GM23338 (cell line): ENCODE measurements at regions not wholly inside any gene's neighbourhood (a gene's known extent, or its start where the extent isn't known, plus 50 kb on each side); places are given as distances from the start of the nearest gene placed in this dataset.

ENCODE experiments used
- ATAC-seq: fragments of 200-7000 bp; cut with Tn5 transposase; 3 replicates; pipeline ENCODE4 v1.9.1; 2020
- DNase-seq: peaks from one replicate; pipeline ENCODE4 v3.0.0-alpha.2; 2015; ENCODE audit warnings: low spot score
- H2AFZ ChIP-seq: fragments of 200-600 bp; sonication (generic); 2 replicates; pipeline ENCODE4 v1.8.0; 2016; ENCODE audit warnings: antibody characterized with exemption, mild to moderate bottlenecking, moderate library complexity
- H3F3A ChIP-seq: fragments of 200-600 bp; sonication (generic); replicated peaks from 2 replicates; pipeline ENCODE4 v1.8.0; 2017; ENCODE audit warnings: antibody characterized with exemption, mixed run types, low read depth
- H3K27ac ChIP-seq: fragments of 200-600 bp; sonication (generic); 2 replicates; pipeline ENCODE4 v1.6.1; 2016; ENCODE audit warnings: low read depth
- H3K27me3 ChIP-seq: fragments of 200-600 bp; sonication (generic); 2 replicates; pipeline ENCODE4 v1.8.0; 2016; ENCODE audit warnings: mild to moderate bottlenecking, mixed run types, moderate library complexity; ENCODE audit not compliant: insufficient read depth
- H3K36me3 ChIP-seq: fragments of 200-600 bp; sonication (generic); 2 replicates; pipeline ENCODE4 v1.8.0; 2016; ENCODE audit warnings: mild to moderate bottlenecking; ENCODE audit not compliant: insufficient read depth
- H3K4me1 ChIP-seq: fragments of 200-600 bp; sonication (generic); 2 replicates; pipeline ENCODE4 v1.8.0; 2016; ENCODE audit warnings: mild to moderate bottlenecking, moderate library complexity; ENCODE audit not compliant: insufficient read depth
- H3K4me2 ChIP-seq: fragments of 200-600 bp; sonication (generic); 2 replicates; pipeline ENCODE4 v1.7.1; 2017; ENCODE audit warnings: mixed run types
- H3K4me3 ChIP-seq: fragments of 200-600 bp; sonication (generic); 2 replicates; pipeline ENCODE4 v1.6.1; 2016; ENCODE audit warnings: mixed run types
- H3K79me2 ChIP-seq: fragments of 200-600 bp; sonication (generic); replicated peaks from 2 replicates; pipeline ENCODE4 v1.8.0; 2017; ENCODE audit warnings: mild to moderate bottlenecking; ENCODE audit not compliant: insufficient read depth
- H3K9me2 ChIP-seq: fragments of 200-600 bp; sonication (generic); 2 replicates; pipeline ENCODE4 v1.8.0; 2017; ENCODE audit not compliant: insufficient read depth
- H4K20me1 ChIP-seq: fragments of 200-600 bp; sonication (generic); replicated peaks from 2 replicates; pipeline ENCODE4 v1.8.0; 2017; ENCODE audit warnings: mild to moderate bottlenecking; ENCODE audit not compliant: insufficient read depth
- H3K27ac Mint-ChIP-seq: 2 replicates; pipeline ENCODE4 v1.8.0; 2020; ENCODE audit warnings: inconsistent platforms, mild to moderate bottlenecking, moderate library complexity, mixed read lengths
- H3K27me3 Mint-ChIP-seq: 3 replicates; pipeline ENCODE4 v1.8.0; 2022; ENCODE audit warnings: low read depth, mild to moderate bottlenecking, moderate library complexity, mixed read lengths, inconsistent platforms; ENCODE audit not compliant: insufficient read depth, poor library complexity
- H3K36me3 Mint-ChIP-seq: 3 replicates; pipeline ENCODE4 v1.8.0; 2021; ENCODE audit warnings: low read depth, mild to moderate bottlenecking, inconsistent platforms, moderate library complexity, mixed read lengths
- H3K4me1 Mint-ChIP-seq: 3 replicates; pipeline ENCODE4 v1.8.0; 2020; ENCODE audit warnings: mild to moderate bottlenecking, inconsistent platforms, mixed read lengths
- H3K4me3 Mint-ChIP-seq: 3 replicates; pipeline ENCODE4 v1.8.0; 2021; ENCODE audit warnings: moderate library complexity, mild to moderate bottlenecking, inconsistent platforms, mixed read lengths
- H3K9me3 Mint-ChIP-seq: 3 replicates; pipeline ENCODE4 v1.8.0; 2020; ENCODE audit warnings: moderate library complexity, mild to moderate bottlenecking, inconsistent platforms, mixed read lengths
- CREB1 ChIP-seq: fragments of 250-450 bp; sonication (Bioruptor Pico); IDR thresholded peaks from 2 replicates; pipeline ENCODE4 v1.5.0; 2020; ENCODE audit warnings: low read depth, mild to moderate bottlenecking, moderate library complexity
- CTCF ChIP-seq, 2 experiments: fragments of 200-600 bp in 1 of 2; sonication (generic) in 1 of 2; conservative IDR thresholded peaks; 2 replicates each; pipeline versions ENCODE4 v1.5.1 to v1.6.1; 2016 to 2017; ENCODE audit warnings: antibody characterized with exemption in 2 of 2, low read depth in 2 of 2, mild to moderate bottlenecking in 2 of 2, moderate library complexity in 1 of 2
- EZH2 ChIP-seq: fragments of 200-600 bp; sonication (generic); IDR thresholded peaks from one replicate; pipeline ENCODE4 v1.8.0; 2017; ENCODE audit warnings: antibody characterized with exemption, mild to moderate bottlenecking, low read depth; ENCODE audit not compliant: unreplicated experiment
- NANOG ChIP-seq: IDR thresholded peaks from 2 replicates; pipeline ENCODE4 v1.6.1; 2016; ENCODE audit warnings: antibody characterized with exemption, borderline replicate concordance
- POLR2AphosphoS5 ChIP-seq: IDR thresholded peaks from 2 replicates; pipeline ENCODE4 v1.6.1; 2016; ENCODE audit warnings: antibody characterized with exemption, low read depth
- STAT1 ChIP-seq: IDR thresholded peaks from one replicate; pipeline ENCODE4 v1.6.1; 2016; ENCODE audit warnings: antibody characterized with exemption; ENCODE audit not compliant: unreplicated experiment
- ZNF114 ChIP-seq: fragments of 250-450 bp; sonication (Bioruptor Pico); IDR thresholded peaks from 2 replicates; pipeline ENCODE4 v1.5.0; 2020; ENCODE audit warnings: mild to moderate bottlenecking, moderate library complexity
- TF ChIP-seq, protein P1 (sequence below): IDR thresholded peaks from 2 replicates; pipeline ENCODE4 v1.6.1; 2016; ENCODE audit warnings: antibody characterized with exemption
- TF ChIP-seq, protein P2 (sequence below): IDR thresholded peaks from one replicate; pipeline ENCODE4 v1.6.1; 2018; ENCODE audit warnings: antibody characterized with exemption; ENCODE audit not compliant: unreplicated experiment

DNA sequence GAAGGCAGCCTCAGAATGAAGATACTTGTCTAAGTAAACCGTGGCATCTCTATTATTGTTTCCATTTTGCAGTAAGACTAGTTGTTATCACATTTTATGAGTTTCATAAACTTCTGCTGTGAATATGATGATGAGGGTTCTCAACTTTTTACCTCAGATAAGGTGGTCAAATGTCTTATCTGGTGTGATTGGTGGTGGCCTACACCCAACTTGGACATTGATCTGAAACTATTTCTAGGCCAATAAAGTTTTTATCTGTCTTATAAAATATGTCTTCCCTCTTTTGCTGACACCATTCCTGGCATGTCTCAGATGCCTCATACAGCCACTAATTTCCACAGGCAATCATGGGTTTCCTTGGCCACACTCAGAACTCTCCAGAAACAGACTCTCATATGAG is 480.3 kb upstream of the NR3C2 start (continued):
- TF ChIP-seq, protein P1, sequence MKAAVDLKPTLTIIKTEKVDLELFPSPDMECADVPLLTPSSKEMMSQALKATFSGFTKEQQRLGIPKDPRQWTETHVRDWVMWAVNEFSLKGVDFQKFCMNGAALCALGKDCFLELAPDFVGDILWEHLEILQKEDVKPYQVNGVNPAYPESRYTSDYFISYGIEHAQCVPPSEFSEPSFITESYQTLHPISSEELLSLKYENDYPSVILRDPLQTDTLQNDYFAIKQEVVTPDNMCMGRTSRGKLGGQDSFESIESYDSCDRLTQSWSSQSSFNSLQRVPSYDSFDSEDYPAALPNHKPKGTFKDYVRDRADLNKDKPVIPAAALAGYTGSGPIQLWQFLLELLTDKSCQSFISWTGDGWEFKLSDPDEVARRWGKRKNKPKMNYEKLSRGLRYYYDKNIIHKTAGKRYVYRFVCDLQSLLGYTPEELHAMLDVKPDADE, result no peak
- no peak for TF ChIP-seq CTCF (conservative IDR thresholded peaks at IDR 0.05; ENCODE audit: low read depth in 2 of 2)
- TF ChIP-seq, protein P2, sequence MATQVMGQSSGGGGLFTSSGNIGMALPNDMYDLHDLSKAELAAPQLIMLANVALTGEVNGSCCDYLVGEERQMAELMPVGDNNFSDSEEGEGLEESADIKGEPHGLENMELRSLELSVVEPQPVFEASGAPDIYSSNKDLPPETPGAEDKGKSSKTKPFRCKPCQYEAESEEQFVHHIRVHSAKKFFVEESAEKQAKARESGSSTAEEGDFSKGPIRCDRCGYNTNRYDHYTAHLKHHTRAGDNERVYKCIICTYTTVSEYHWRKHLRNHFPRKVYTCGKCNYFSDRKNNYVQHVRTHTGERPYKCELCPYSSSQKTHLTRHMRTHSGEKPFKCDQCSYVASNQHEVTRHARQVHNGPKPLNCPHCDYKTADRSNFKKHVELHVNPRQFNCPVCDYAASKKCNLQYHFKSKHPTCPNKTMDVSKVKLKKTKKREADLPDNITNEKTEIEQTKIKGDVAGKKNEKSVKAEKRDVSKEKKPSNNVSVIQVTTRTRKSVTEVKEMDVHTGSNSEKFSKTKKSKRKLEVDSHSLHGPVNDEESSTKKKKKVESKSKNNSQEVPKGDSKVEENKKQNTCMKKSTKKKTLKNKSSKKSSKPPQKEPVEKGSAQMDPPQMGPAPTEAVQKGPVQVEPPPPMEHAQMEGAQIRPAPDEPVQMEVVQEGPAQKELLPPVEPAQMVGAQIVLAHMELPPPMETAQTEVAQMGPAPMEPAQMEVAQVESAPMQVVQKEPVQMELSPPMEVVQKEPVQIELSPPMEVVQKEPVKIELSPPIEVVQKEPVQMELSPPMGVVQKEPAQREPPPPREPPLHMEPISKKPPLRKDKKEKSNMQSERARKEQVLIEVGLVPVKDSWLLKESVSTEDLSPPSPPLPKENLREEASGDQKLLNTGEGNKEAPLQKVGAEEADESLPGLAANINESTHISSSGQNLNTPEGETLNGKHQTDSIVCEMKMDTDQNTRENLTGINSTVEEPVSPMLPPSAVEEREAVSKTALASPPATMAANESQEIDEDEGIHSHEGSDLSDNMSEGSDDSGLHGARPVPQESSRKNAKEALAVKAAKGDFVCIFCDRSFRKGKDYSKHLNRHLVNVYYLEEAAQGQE, result no peak

GRCh38 chr4:148914734-148915133 is 472.5 kb upstream of the NR3C2 start:
- ATAC-seq (no peak), DNase-seq (no peak)
- no peaks in the 10 kb centered on the region for H3K27me3 ChIP-seq
- no peaks in the 10 kb centered on the region for H3K36me3 ChIP-seq
- H3K79me2 ChIP-seq, result no peaks in the 10 kb centered on the region
- H3K27me3 Mint-ChIP-seq, result peaks cover 4% of the 10 kb centered on the region
- H3K4me1 Mint-ChIP-seq, result peaks cover 2% of the 10 kb centered on the region; the same call in 1 of the 3 replicates
- H3K4me3 ChIP-seq, result no peak overlapping the region
- H3K27ac ChIP-seq, result no peak overlapping the region
- no peak overlapping the region for H3K4me3 Mint-ChIP-seq
- no peak overlapping the region for H3K27ac Mint-ChIP-seq
- TF ChIP-seq STAT1, result no peak
- no peak for TF ChIP-seq EZH2
- no peak for TF ChIP-seq ZNF114
- no peak for TF ChIP-seq CREB1 (CRISPR knock-in tag)
- H3K9me2 ChIP-seq, result 0 out of 2 replicates have a peak, but pooled peaks cover 7% of the 10 kb centered on the region
- H4K20me1 ChIP-seq, result no peaks in the 10 kb centered on the region
- H3K4me2 ChIP-seq, result no peak overlapping the region
- H3K9me3 Mint-ChIP-seq, result peaks cover 3% of the 10 kb centered on the region; the same call in 1 of the 3 replicates
- H3K4me1 ChIP-seq, result no peaks in the 10 kb centered on the region
- no peaks in the 10 kb centered on the region for H3F3A ChIP-seq
- H3K36me3 Mint-ChIP-seq, result no peaks in the 10 kb centered on the region
- no peak overlapping the region for H2AFZ ChIP-seq

DNA sequence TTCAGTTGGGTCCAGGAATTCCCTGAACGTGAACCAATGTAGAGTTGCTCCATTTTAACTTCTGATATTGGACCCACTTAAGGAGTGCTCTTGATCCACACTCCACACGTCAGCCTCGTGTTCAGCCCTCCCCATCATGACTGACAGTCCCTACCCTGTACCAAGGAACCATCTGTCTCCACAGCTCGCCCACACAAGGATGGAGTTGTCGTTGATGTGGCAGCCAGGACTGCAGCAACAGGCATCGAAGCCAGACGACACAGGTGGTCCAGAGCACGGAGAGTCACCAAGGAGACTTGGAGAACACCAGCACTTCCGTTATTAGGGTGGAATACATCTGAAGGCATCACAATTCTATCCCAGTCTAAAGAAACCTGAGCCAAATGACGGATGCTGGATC is 472.1 kb upstream of the NR3C2 start:
- H3K4me1 Mint-ChIP-seq, result peaks cover 2% of the 10 kb centered on the region; the same call in 1 of the 3 replicates
- H3K27ac Mint-ChIP-seq, result no peak overlapping the region
- H3K9me3 Mint-ChIP-seq, result peaks cover 3% of the 10 kb centered on the region; the same call in 1 of the 3 replicates
- Histone ChIP-seq H3K27ac (no peak overlapping the region), H3K9me2 (0 out of 2 replicates have a peak, but pooled peaks cover 7% of the 10 kb centered on the region), H2AFZ (no peak overlapping the region), H4K20me1 (no peaks in the 10 kb centered on the region), H3K4me1 (no peaks in the 10 kb centered on the region), H3K36me3 (no peaks in the 10 kb centered on the region), H3K4me2 (no peak overlapping the region), H3K79me2 (no peaks in the 10 kb centered on the region), H3F3A (no peaks in the 10 kb centered on the region), H3K27me3 (no peaks in the 10 kb centered on the region), H3K4me3 (no peak overlapping the region)
- H3K4me3 Mint-ChIP-seq, result no peak overlapping the region
- ATAC-seq (no peak), DNase-seq (no peak)
- TF ChIP-seq STAT1, result no peak
- no peak for TF ChIP-seq CREB1 (CRISPR knock-in tag)
- no peak for TF ChIP-seq CTCF (conservative IDR thresholded peaks at IDR 0.05; ENCODE audit: low read depth in 2 of 2)
- no peak for TF ChIP-seq POLR2AphosphoS5
- no peak for TF ChIP-seq NANOG
- peaks cover 4% of the 10 kb centered on the region for H3K27me3 Mint-ChIP-seq
- no peaks in the 10 kb centered on the region for H3K36me3 Mint-ChIP-seq
